Activated CD4-positive, alpha-beta T cell treated with anti-CD3 and anti-CD28 coated beads for 36 hours (primary cell): ENCODE measurements at regions not wholly inside any gene's neighbourhood (a gene's known extent, or its start where the extent isn't known, plus 50 kb on each side); places are given as distances from the start of the nearest gene placed in this dataset.

Experiments used
- ATAC-seq: fragments of 200-7000 bp; cut with Tn5 transposase; one replicate; pipeline ENCODE4 v1.10.0; 2021; ENCODE audit warnings: mild to moderate bottlenecking, moderate library complexity
- CTCF ChIA-PET: fragments of 350-600 bp; sonication (Branson Sonifier 250); formaldehyde crosslinking; loops from one replicate; lab custom pipeline; 2021; ENCODE audit warnings: antibody characterized with exemption; lab: Charles Lee
- POLR2A ChIA-PET: fragments of 350-600 bp; sonication (Branson Sonifier 250); formaldehyde crosslinking; loops from one replicate; lab custom pipeline; 2021; ENCODE audit warnings: antibody characterized with exemption, inconsistent platforms; lab: Charles Lee
- DNase-seq: peaks from one replicate; pipeline ENCODE4 v3.0.0-alpha.2; 2020
- H3K27ac Mint-ChIP-seq: one replicate; pipeline ENCODE4 v1.8.0; 2021; ENCODE audit warnings: mixed read lengths
- H3K27me3 Mint-ChIP-seq: one replicate; pipeline ENCODE4 v1.8.0; 2021; ENCODE audit warnings: mixed read lengths
- H3K36me3 Mint-ChIP-seq: one replicate; pipeline ENCODE4 v1.8.0; 2021; ENCODE audit warnings: low read depth, mixed read lengths
- H3K4me1 Mint-ChIP-seq: one replicate; pipeline ENCODE4 v1.8.0; 2021; ENCODE audit warnings: mixed read lengths
- H3K4me3 Mint-ChIP-seq: one replicate; pipeline ENCODE4 v1.8.0; 2021; ENCODE audit warnings: mild to moderate bottlenecking, moderate library complexity, mixed read lengths
- H3K9me3 Mint-ChIP-seq: one replicate; pipeline ENCODE4 v1.8.0; 2021; ENCODE audit warnings: low read depth, mixed read lengths
- intact Hi-C, 2 experiments: fragments of 100-400 bp; cut with DNase I in 1 of 2; cut with micrococcal nuclease in 1 of 2; formaldehyde crosslinking; loops; one replicate each; pipeline versions ENCODE4 v1.14.2 to v1.15.1; 2022 to 2024; cut with DNase I, micrococcal nuclease

- ChIA-PET CTCF (no interaction called here), POLR2A (no interaction called here)
- Mint-ChIP-seq H3K4me3 (no peak overlapping the region), H3K27me3 (no peaks in the 10 kb centered on the region), H3K9me3 (peaks cover 2% of the 10 kb centered on the region), H3K27ac (no peak overlapping the region), H3K4me1 (no peaks in the 10 kb centered on the region), H3K36me3 (no peaks in the 10 kb centered on the region)
- no peak for ATAC-seq
- no peak for DNase-seq
- intact Hi-C loops = no loop called here
Measured at GRCh38 chr12:128140551-128140950, 126.4 kb upstream of the TMEM132C start.

GRCh38 chr12:128150961-128151360 lies 116.0 kb upstream of the TMEM132C start:
- Mint-ChIP-seq H3K4me1 (no peaks in the 10 kb centered on the region), H3K27me3 (no peaks in the 10 kb centered on the region), H3K36me3 (no peaks in the 10 kb centered on the region), H3K4me3 (no peak overlapping the region), H3K27ac (no peak overlapping the region), H3K9me3 (no peaks in the 10 kb centered on the region)
- ChIA-PET POLR2A (no interaction called here), CTCF (no interaction called here)
- intact Hi-C loops = no loop called here
- no peak for DNase-seq
- ATAC-seq = no peak

GRCh38 chr12:128155571-128155970 lies 111.4 kb upstream of the TMEM132C start:
- CTCF ChIA-PET = no interaction called here
- H3K27me3 Mint-ChIP-seq = no peaks in the 10 kb centered on the region
- H3K9me3 Mint-ChIP-seq = no peaks in the 10 kb centered on the region
- DNase-seq = no peak
- H3K27ac Mint-ChIP-seq = no peak overlapping the region
- ATAC-seq = no peak
- H3K4me1 Mint-ChIP-seq = no peaks in the 10 kb centered on the region
- H3K36me3 Mint-ChIP-seq = no peaks in the 10 kb centered on the region
- intact Hi-C loops = no loop called here
- H3K4me3 Mint-ChIP-seq = no peak overlapping the region
- POLR2A ChIA-PET = no interaction called here

GRCh38 chr12:128163086-128163485 lies 103.9 kb upstream of the TMEM132C start:
- ChIA-PET CTCF (interaction anchor here (0.7 kb wide), 1 partner anchor 1498 kb away, joined by 3 read pairs; no protein-coding TSS in a partner anchor), POLR2A (no interaction called here)
- DNase-seq (no peak), ATAC-seq (no peak)
- H3K9me3 Mint-ChIP-seq = no peaks in the 10 kb centered on the region
- H3K4me1 Mint-ChIP-seq = no peaks in the 10 kb centered on the region
- H3K27me3 Mint-ChIP-seq = no peaks in the 10 kb centered on the region
- H3K36me3 Mint-ChIP-seq = no peaks in the 10 kb centered on the region
- H3K4me3 Mint-ChIP-seq = no peak overlapping the region
- intact Hi-C loops = no loop called here
- no peak overlapping the region for H3K27ac Mint-ChIP-seq

GRCh38 chr12:128164533-128164932 lies 102.4 kb upstream of the TMEM132C start:
- Mint-ChIP-seq H3K27me3 (peaks cover 2% of the 10 kb centered on the region), H3K9me3 (peaks cover 1% of the 10 kb centered on the region), H3K36me3 (no peaks in the 10 kb centered on the region), H3K27ac (no peak overlapping the region), H3K4me1 (no peaks in the 10 kb centered on the region), H3K4me3 (no peak overlapping the region)
- intact Hi-C loops = no loop called here
- no peak for DNase-seq
- ATAC-seq = no peak
- ChIA-PET CTCF (no interaction called here), POLR2A (no interaction called here)

GRCh38 chr12:128165387-128165786 lies 101.6 kb upstream of the TMEM132C start:
- ATAC-seq (no peak), DNase-seq (no peak)
- Mint-ChIP-seq H3K27ac (no peak overlapping the region), H3K4me1 (no peaks in the 10 kb centered on the region), H3K27me3 (peaks cover 2% of the 10 kb centered on the region), H3K4me3 (no peak overlapping the region), H3K36me3 (no peaks in the 10 kb centered on the region), H3K9me3 (peaks cover 3% of the 10 kb centered on the region)
- ChIA-PET POLR2A (no interaction called here), CTCF (no interaction called here)
- intact Hi-C loops = no loop called here

GRCh38 chr12:128168273-128168672 lies 98.7 kb upstream of the TMEM132C start:
- Mint-ChIP-seq H3K36me3 (no peaks in the 10 kb centered on the region), H3K9me3 (peaks cover 7% of the 10 kb centered on the region), H3K4me3 (no peak overlapping the region), H3K4me1 (no peaks in the 10 kb centered on the region), H3K27ac (no peak overlapping the region), H3K27me3 (peaks cover 2% of the 10 kb centered on the region)
- CTCF ChIA-PET = no interaction called here
- intact Hi-C loops = no loop called here
- no peak for ATAC-seq
- POLR2A ChIA-PET = no interaction called here
- DNase-seq = no peak

- DNase-seq (no peak), ATAC-seq (no peak)
- intact Hi-C loops = no loop called here
- Mint-ChIP-seq H3K9me3 (peaks cover 11% of the 10 kb centered on the region), H3K27ac (no peak overlapping the region), H3K4me1 (no peaks in the 10 kb centered on the region), H3K4me3 (no peak overlapping the region), H3K27me3 (peaks cover 2% of the 10 kb centered on the region), H3K36me3 (no peaks in the 10 kb centered on the region)
- POLR2A ChIA-PET = no interaction called here
- CTCF ChIA-PET = no interaction called here
Measured at GRCh38 chr12:128170181-128170580, 96.8 kb upstream of the TMEM132C start.

- DNase-seq (no peak), ATAC-seq (no peak)
- Mint-ChIP-seq H3K36me3 (no peaks in the 10 kb centered on the region), H3K9me3 (peaks cover 8% of the 10 kb centered on the region), H3K27ac (no peak overlapping the region), H3K27me3 (no peaks in the 10 kb centered on the region), H3K4me3 (no peak overlapping the region), H3K4me1 (no peaks in the 10 kb centered on the region)
- POLR2A ChIA-PET = no interaction called here
- CTCF ChIA-PET = no interaction called here
- intact Hi-C loops = no loop called here
Measured at GRCh38 chr12:128178565-128178964, 88.4 kb upstream of the TMEM132C start.

- intact Hi-C loops = no loop called here
- POLR2A ChIA-PET = no interaction called here
- no peaks in the 10 kb centered on the region for H3K4me1 Mint-ChIP-seq
- no peaks in the 10 kb centered on the region for H3K36me3 Mint-ChIP-seq
- H3K27me3 Mint-ChIP-seq = no peaks in the 10 kb centered on the region
- H3K9me3 Mint-ChIP-seq = peaks cover 6% of the 10 kb centered on the region
- CTCF ChIA-PET = no interaction called here
- H3K4me3 Mint-ChIP-seq = no peak overlapping the region
- DNase-seq (no peak), ATAC-seq (no peak)
- no peak overlapping the region for H3K27ac Mint-ChIP-seq
Measured at GRCh38 chr12:128178966-128179365, 88.0 kb upstream of the TMEM132C start.

- no peak for ATAC-seq
- peaks cover 10% of the 10 kb centered on the region for H3K9me3 Mint-ChIP-seq
- no peak overlapping the region for H3K27ac Mint-ChIP-seq
- POLR2A ChIA-PET = no interaction called here
- no peaks in the 10 kb centered on the region for H3K36me3 Mint-ChIP-seq
- no peaks in the 10 kb centered on the region for H3K4me1 Mint-ChIP-seq
- CTCF ChIA-PET = no interaction called here
- intact Hi-C loops = no loop called here
- no peak overlapping the region for H3K4me3 Mint-ChIP-seq
- no peaks in the 10 kb centered on the region for H3K27me3 Mint-ChIP-seq
- DNase-seq = no peak
Measured at GRCh38 chr12:128180166-128180565, 86.8 kb upstream of the TMEM132C start.

- ChIA-PET POLR2A (no interaction called here), CTCF (no interaction called here)
- Mint-ChIP-seq H3K27me3 (no peaks in the 10 kb centered on the region), H3K27ac (no peak overlapping the region), H3K36me3 (no peaks in the 10 kb centered on the region), H3K4me1 (no peaks in the 10 kb centered on the region), H3K9me3 (peaks cover 6% of the 10 kb centered on the region), H3K4me3 (no peak overlapping the region)
- ATAC-seq (no peak), DNase-seq (no peak)
- intact Hi-C loops = no loop called here
Measured at GRCh38 chr12:128190052-128190451, 76.9 kb upstream of the TMEM132C start.

GRCh38 chr12:128190614-128191013 lies 76.4 kb upstream of the TMEM132C start:
- ATAC-seq (no peak), DNase-seq (peak; percentile 7)
- no peak overlapping the region for H3K27ac Mint-ChIP-seq
- no peak overlapping the region for H3K4me3 Mint-ChIP-seq
- H3K27me3 Mint-ChIP-seq = no peaks in the 10 kb centered on the region
- ChIA-PET POLR2A (no interaction called here), CTCF (interaction anchor here (0.6 to 1.0 kb wide), 3 partner anchors 13 to 344 kb away, joined by 3 read pairs; no protein-coding TSS in a partner anchor)
- no peaks in the 10 kb centered on the region for H3K4me1 Mint-ChIP-seq
- H3K36me3 Mint-ChIP-seq = no peaks in the 10 kb centered on the region
- intact Hi-C loops = no loop called here
- peaks cover 5% of the 10 kb centered on the region for H3K9me3 Mint-ChIP-seq
